KBM-7 (cell line): ENCODE measurements at regions not wholly inside any gene's neighbourhood (a gene's known extent, or its start where the extent isn't known, plus 50 kb on each side); places are given as distances from the start of the nearest gene placed in this dataset.

Experiments used
- DNase-seq: peaks from one replicate; pipeline ENCODE4 v3.0.0-alpha.2; 2015
- in situ Hi-C: fragments of 300-500 bp; cut with MboI; formaldehyde crosslinking; loops from 2 replicates; pipeline ENCODE4 v1.14.3; 2020; ENCODE audit warnings: low sequenced_read_pairs, low pct_unique_long_range_greater_than_20kb, mixed read lengths

DNA sequence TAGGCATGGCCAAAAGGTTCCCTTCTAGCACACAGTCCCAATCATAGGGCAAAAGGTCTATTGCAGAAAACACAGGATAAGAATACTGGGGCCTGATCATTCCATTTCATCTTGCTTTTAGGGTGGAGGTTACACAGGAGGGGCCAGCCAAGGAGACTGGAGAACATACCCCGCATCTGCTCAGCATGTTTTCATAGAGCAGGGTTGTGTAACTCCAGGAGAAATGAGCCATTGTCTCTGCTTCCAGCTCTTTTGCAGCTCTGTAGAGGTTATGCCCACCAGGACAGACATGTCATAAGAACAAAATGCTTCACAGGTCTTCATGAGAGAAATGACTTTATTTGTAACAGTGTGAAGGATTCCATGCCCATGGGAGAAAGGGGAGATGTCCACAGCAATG lies 742.8 kb downstream of the DACH1 start:
- in situ Hi-C loops: no loop called here
- DNase-seq: no peak

- in situ Hi-C loops: no loop called here
- no peak for DNase-seq
Observed at GRCh38 chr13:71118779-71119364, 748.1 kb downstream of the DACH1 start.

GRCh38 chr13:71117920-71118319 lies 749.1 kb downstream of the DACH1 start:
- in situ Hi-C loops: no loop called here

GRCh38 chr13:71115301-71115700 lies 751.7 kb downstream of the DACH1 start:
- DNase-seq: no peak
- in situ Hi-C loops: no loop called here

More at GRCh38 chr13:71117920-71118319, 749.1 kb downstream of the DACH1 start:
- DNase-seq: no peak

DNA sequence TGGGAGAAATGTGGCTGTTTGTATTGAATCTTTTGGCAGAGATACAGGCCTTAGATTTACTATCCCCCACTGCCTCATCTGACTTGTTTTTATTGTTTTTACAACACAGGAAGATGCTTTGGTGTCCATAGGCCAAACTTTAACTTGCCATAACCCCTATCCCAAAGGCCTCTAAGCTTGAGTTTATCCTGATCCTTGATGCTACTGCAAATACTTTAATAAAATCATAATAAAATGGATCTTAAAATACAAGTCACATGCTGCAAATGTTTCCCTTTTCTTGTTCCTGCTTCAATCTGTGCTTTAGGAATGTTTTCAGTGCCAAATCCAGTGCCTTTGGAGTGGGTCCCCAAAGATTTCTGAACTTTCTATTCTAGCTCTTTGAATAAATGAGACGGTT lies 770.6 kb downstream of the DACH1 start:
- in situ Hi-C loops: no loop called here
- no peak for DNase-seq

- DNase-seq: no peak
- in situ Hi-C loops: no loop called here
Observed at GRCh38 chr13:71090990-71091389, 776.0 kb downstream of the DACH1 start.

GRCh38 chr13:71089056-71089455 lies 777.9 kb downstream of the DACH1 start:
- DNase-seq: no peak
- in situ Hi-C loops: no loop called here

DNA sequence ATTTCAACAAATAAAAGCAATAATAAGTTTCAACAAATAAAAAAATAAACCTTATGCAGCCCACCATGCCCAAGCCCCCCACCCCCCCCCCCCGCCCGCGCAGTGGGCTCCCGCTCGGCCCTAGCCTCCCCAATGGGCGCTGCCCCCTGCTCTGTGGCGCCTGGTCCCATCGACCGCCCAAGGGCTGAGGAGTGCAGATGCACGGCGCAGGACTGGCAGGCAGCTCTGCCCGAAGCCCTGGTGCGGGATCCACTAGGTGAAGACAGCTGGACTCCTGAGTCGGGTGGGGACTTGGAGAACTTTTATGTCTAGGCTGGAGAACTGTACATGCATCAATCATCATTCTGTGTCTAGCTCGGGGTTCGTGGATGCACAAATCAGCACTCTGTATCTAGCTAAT lies 779.6 kb downstream of the DACH1 start:
- DNase-seq: no peak
- in situ Hi-C loops: no loop called here

GRCh38 chr13:71087006-71087405 lies 780.0 kb downstream of the DACH1 start:
- no peak for DNase-seq
- in situ Hi-C loops: no loop called here

- DNase-seq: no peak
- in situ Hi-C loops: no loop called here
Observed at GRCh38 chr13:71082631-71083030, 784.4 kb downstream of the DACH1 start.

GRCh38 chr13:71079638-71080037 lies 787.4 kb downstream of the DACH1 start:
- no peak for DNase-seq
- in situ Hi-C loops: no loop called here

DNA sequence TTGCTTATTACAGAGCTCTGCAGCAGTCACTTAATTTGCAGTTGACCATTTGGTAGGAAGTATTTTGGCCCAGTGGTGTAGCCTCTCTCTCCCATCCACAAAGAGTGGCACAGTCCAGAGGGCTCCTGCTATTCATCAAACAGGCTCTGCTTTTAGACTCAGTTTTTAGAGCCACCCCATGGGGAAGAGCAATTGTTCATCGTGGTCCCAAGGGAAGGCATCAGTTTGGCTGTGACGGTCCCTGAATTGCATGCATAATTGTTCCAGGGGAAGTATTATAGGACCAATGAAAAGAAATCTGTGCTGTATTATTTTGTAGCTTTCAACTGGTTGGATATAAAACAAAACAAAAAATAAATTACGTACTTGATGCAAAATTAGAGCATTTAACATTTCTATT lies 799.0 kb downstream of the DACH1 start:
- no peak for DNase-seq

DNA sequence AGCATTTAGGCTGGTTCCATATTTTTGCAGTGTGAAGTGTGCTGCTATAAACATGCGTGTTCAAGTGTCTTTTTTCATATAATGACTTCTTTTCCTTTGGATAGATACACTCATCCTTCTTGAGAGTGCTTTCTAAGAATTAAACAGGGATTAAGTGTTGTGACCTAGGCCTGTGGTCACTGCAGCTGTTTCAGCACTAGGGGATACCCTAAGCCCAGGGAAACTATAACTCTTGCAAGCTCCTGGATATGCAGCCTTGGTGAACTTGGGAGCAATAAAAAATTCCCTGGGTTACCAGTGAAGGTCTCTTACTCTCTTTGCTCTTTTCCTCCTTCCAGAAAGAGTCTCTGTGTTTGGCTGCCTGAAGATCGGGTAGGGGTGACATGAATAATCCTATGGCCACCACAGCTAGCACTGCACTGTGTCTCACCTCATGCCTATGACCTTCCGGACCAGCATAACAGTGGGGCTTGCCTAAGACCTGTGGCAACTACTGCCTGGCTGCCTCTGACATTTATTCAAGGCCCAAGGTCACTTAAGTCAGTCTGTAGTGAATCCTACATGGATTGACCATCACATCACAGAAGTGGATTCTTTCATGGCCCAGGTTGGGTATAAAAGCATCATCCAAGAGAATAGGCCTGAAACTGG lies 799.7 kb downstream of the DACH1 start:
- DNase-seq: no peak
- in situ Hi-C loops: no loop called here

More for the DNA sequence above, 799.0 kb downstream of the DACH1 start:
- in situ Hi-C loops: no loop called here

DNA sequence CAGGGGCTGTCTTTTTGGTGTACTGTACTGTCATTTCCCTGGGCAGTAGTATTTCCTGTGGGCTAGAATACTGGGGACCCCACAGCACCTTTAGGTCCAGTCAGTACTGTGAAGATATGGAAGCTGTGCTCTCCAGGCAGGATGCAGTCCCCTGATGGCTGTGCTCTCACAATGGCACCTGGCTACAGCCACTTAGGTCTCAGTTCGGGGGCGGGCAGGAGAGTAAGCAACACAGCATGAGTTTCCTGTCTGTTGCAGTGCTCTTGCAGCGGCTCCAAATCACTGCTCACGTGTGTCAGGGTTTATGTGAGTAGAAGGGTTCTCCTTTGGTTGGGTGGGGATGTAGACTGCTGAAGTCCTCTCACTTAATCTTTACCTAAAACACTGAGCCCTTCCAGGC lies 810.4 kb downstream of the DACH1 start:
- in situ Hi-C loops: no loop called here
- DNase-seq: no peak

- in situ Hi-C loops: no loop called here
Observed at GRCh38 chr13:71055644-71056043, 811.4 kb downstream of the DACH1 start.

DNA sequence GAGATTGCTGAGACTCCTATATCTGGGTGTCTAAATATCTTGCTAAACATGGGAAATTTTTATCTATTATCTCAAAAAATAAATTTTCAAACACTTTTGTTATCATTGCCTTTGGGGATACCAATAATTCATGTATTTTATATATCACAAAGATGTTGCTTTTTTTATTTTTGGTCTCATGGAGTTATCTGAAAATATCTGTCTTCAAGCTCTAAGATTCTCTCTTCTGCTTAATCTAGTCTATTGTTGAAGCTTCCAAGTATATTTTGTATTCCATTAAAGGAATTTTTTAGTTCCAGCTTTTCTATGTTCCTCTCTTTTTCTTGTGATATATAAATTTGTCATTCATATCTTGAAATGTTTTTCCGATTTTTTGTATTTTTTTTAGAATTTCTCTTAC lies 812.0 kb downstream of the DACH1 start:
- in situ Hi-C loops: no loop called here
- no peak for DNase-seq

More at GRCh38 chr13:71055644-71056043, 811.4 kb downstream of the DACH1 start:
- no peak for DNase-seq

DNA sequence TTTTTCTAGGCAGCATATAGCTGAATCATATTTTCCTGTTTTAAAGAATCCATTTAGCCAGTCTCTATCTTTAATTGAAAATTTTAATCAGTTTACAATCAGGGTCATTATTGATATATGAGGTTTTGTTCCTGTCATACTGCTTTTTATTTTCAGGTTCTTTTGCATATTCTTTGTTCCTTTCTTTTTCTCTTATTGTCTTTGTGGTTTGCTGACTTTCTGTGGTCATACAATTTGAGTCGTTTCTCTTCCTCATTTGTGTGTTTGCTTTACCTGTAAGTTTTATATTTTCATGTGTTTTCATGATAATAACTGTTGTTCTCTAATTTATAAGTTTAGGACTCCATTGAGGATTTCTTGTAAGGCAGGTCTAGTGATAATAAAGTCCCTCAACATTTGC lies 812.6 kb downstream of the DACH1 start:
- in situ Hi-C loops: no loop called here

GRCh38 chr13:71051573-71051972 lies 815.4 kb downstream of the DACH1 start:
- in situ Hi-C loops: no loop called here

More for the DNA sequence above, 812.6 kb downstream of the DACH1 start:
- DNase-seq: no peak

DNA sequence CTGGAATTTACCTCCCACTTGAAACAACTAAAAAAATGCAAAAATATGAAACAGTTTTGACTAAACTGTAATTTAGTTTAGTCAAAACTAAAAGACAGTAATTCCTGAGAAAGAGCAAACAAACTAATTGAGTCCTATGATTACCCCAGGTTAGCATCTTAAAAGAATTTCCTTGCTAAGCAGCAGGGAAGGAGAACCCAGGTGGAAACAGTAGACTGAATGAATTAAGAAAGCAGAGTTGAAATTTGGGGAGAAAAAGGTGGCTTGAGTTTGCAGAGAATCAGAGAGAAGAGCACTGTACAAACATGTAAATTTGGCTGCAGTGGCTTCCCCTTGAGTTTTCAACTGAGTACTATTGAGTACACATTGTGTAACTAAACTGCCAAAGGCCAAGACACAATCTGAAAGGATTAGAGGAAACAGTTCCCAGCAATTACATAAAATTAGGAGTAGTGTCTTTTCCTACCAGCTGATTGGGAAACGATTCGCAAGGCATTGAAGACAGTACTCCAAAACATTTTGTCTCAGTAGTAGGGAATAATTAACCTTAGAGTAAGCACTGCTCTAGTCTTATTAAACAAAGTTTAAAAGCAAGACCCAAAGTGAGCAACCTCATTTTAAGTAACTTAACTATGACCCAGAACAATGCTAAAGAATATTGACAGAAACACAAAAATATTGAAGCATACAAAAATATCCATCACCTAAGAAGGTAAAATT lies 820.5 kb downstream of the DACH1 start:
- no peak for DNase-seq
- in situ Hi-C loops: no loop called here

More at GRCh38 chr13:71051573-71051972, 815.4 kb downstream of the DACH1 start:
- no peak for DNase-seq

DNA sequence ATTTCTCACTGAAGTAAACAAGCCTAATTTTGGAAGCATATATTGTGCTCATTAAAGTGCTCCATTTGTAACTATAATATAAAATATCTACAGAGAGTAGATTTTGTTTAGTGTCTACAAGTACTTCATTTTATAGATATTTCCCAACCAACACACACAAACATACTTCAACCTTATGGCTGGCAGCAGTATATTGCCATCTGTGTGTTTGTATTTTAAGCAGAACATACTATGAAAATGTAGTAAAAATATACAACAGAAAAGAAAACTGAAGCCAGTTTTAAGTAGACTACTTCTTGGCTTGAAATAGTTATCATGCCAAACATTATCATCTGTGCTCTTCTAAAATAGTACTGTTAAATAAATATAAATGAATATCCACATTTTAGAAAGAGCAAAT lies 821.9 kb downstream of the DACH1 start:
- DNase-seq: no peak
- in situ Hi-C loops: no loop called here
